HEK293 (cell line): ENCODE measurements at regions not wholly inside any gene's neighbourhood (a gene's known extent, or its start where the extent isn't known, plus 50 kb on each side); places are given as distances from the start of the nearest gene placed in this dataset.

ENCODE experiments used
- KLF16 ChIP-seq: fragments of 450-650 bp; formaldehyde crosslinking; IDR thresholded peaks from 2 replicates; pipeline ENCODE4 v1.5.1; 2017; ENCODE audit warnings: missing biosample characterization, missing genetic modification characterization
- MEIS1 ChIP-seq: sonication (generic); formaldehyde crosslinking; IDR thresholded peaks from 2 replicates; pipeline ENCODE4 v1.8.1; 2022; ENCODE audit warnings: missing genetic modification reagents, mild to moderate bottlenecking, borderline replicate concordance
- MZF1 ChIP-seq: fragments of 450-650 bp; formaldehyde crosslinking; IDR thresholded peaks from 2 replicates; pipeline ENCODE4 v1.5.1; 2017; ENCODE audit warnings: missing biosample characterization, missing genetic modification characterization, borderline replicate concordance
- RBAK ChIP-seq: fragments of 450-650 bp; formaldehyde crosslinking; IDR thresholded peaks from 2 replicates; pipeline ENCODE4 v1.5.1; 2016; ENCODE audit warnings: missing biosample characterization, missing genetic modification characterization
- ZFP3 ChIP-seq: fragments of 450-650 bp; formaldehyde crosslinking; IDR thresholded peaks from 2 replicates; pipeline ENCODE4 v1.5.1; 2016; ENCODE audit warnings: low read depth, missing biosample characterization, missing genetic modification characterization
- ZFP41 ChIP-seq: fragments of 450-650 bp; formaldehyde crosslinking; IDR thresholded peaks from 2 replicates; pipeline ENCODE4 v1.5.1; 2016; ENCODE audit warnings: missing biosample characterization, missing genetic modification characterization, borderline replicate concordance
- ZIC2 ChIP-seq: fragments of 450-650 bp; formaldehyde crosslinking; IDR thresholded peaks from 2 replicates; pipeline ENCODE4 v1.5.1; 2016; ENCODE audit warnings: missing biosample characterization, missing genetic modification characterization
- ZNF112 ChIP-seq: fragments of 450-650 bp; formaldehyde crosslinking; IDR thresholded peaks from 2 replicates; pipeline ENCODE4 v1.5.0; 2017; ENCODE audit warnings: missing biosample characterization, missing genetic modification characterization
- ZNF174 ChIP-seq: fragments of 450-650 bp; formaldehyde crosslinking; IDR thresholded peaks from 2 replicates; pipeline ENCODE4 v1.5.0; 2017; ENCODE audit warnings: missing biosample characterization, mild to moderate bottlenecking, missing genetic modification characterization
- ZNF24 ChIP-seq: fragments of 450-650 bp; formaldehyde crosslinking; IDR thresholded peaks from 2 replicates; pipeline ENCODE4 v1.5.1; 2016; ENCODE audit warnings: missing biosample characterization, missing genetic modification characterization
- ZNF266 ChIP-seq: fragments of 450-650 bp; formaldehyde crosslinking; IDR thresholded peaks from 2 replicates; pipeline ENCODE4 v1.5.1; 2016; ENCODE audit warnings: missing biosample characterization, missing genetic modification characterization, low read depth
- ZNF366 ChIP-seq: fragments of 450-650 bp; formaldehyde crosslinking; conservative IDR thresholded peaks from 2 replicates; pipeline ENCODE4 v1.5.1; 2016; ENCODE audit warnings: missing biosample characterization, missing genetic modification characterization
- ZNF391 ChIP-seq: fragments of 450-650 bp; formaldehyde crosslinking; IDR thresholded peaks from 2 replicates; pipeline ENCODE4 v1.5.1; 2016; ENCODE audit warnings: low read depth, missing biosample characterization, missing genetic modification characterization, borderline replicate concordance
- ZNF510 ChIP-seq: fragments of 450-650 bp; formaldehyde crosslinking; IDR thresholded peaks from 2 replicates; pipeline ENCODE4 v1.5.1; 2018; ENCODE audit warnings: mild to moderate bottlenecking, missing genetic modification characterization, missing biosample characterization; ENCODE audit not compliant: insufficient replicate concordance
- ZNF514 ChIP-seq: fragments of 450-650 bp; formaldehyde crosslinking; IDR thresholded peaks from 2 replicates; pipeline ENCODE4 v1.5.1; 2016; ENCODE audit warnings: missing biosample characterization, missing genetic modification characterization
- ZNF558 ChIP-seq: fragments of 450-650 bp; formaldehyde crosslinking; IDR thresholded peaks from 2 replicates; pipeline ENCODE4 v1.5.1; 2016; ENCODE audit warnings: missing biosample characterization, missing genetic modification characterization
- ZNF596 ChIP-seq: fragments of 450-650 bp; IDR thresholded peaks from 2 replicates; pipeline ENCODE4 v1.5.0; 2018; ENCODE audit warnings: missing biosample characterization, mild to moderate bottlenecking, missing genetic modification characterization, moderate library complexity
- ZNF654 ChIP-seq: fragments of 450-650 bp; formaldehyde crosslinking; IDR thresholded peaks from 2 replicates; pipeline ENCODE4 v1.5.1; 2016; ENCODE audit warnings: low read depth, missing biosample characterization, missing genetic modification characterization
- ZNF660 ChIP-seq: fragments of 450-650 bp; IDR thresholded peaks from 2 replicates; pipeline ENCODE4 v1.5.1; 2018; ENCODE audit warnings: missing biosample characterization, mild to moderate bottlenecking, missing genetic modification characterization
- ZNF777 ChIP-seq: fragments of 450-650 bp; formaldehyde crosslinking; IDR thresholded peaks from 2 replicates; pipeline ENCODE4 v1.5.1; 2017; ENCODE audit warnings: missing biosample characterization, missing genetic modification characterization, borderline replicate concordance
- ZXDB ChIP-seq: fragments of 450-650 bp; formaldehyde crosslinking; IDR thresholded peaks from 2 replicates; pipeline ENCODE4 v1.5.1; 2016; ENCODE audit warnings: missing biosample characterization, missing genetic modification characterization
- TF ChIP-seq, protein P1 (sequence below): fragments of 450-650 bp; formaldehyde crosslinking; IDR thresholded peaks from 2 replicates; pipeline ENCODE4 v1.5.1; 2016; ENCODE audit warnings: missing biosample characterization, missing genetic modification characterization
- TF ChIP-seq, protein P2 (sequence below): IDR thresholded peaks from 2 replicates; pipeline ENCODE4 v1.6.1; 2011; ENCODE audit warnings: mild to moderate bottlenecking, low read depth, low read length, borderline replicate concordance
- TF ChIP-seq, protein P3 (sequence below): fragments of 450-650 bp; formaldehyde crosslinking; IDR thresholded peaks from 2 replicates; pipeline ENCODE4 v1.5.1; 2016; ENCODE audit warnings: missing biosample characterization, missing genetic modification characterization
- TF ChIP-seq, protein P4 (sequence below): fragments of 450-650 bp; formaldehyde crosslinking; IDR thresholded peaks from 2 replicates; pipeline ENCODE4 v1.5.1; 2016; ENCODE audit warnings: missing biosample characterization, missing genetic modification characterization
- TF ChIP-seq, protein P5 (sequence below): fragments of 450-650 bp; formaldehyde crosslinking; IDR thresholded peaks from 2 replicates; pipeline ENCODE4 v1.5.1; 2017; ENCODE audit warnings: missing biosample characterization, missing genetic modification characterization
- TF ChIP-seq, protein P6 (sequence below): fragments of 450-650 bp; formaldehyde crosslinking; IDR thresholded peaks from 2 replicates; pipeline ENCODE4 v1.5.1; 2016; ENCODE audit warnings: missing biosample characterization, missing genetic modification characterization
- TF ChIP-seq, protein P7 (sequence below): fragments of 450-650 bp; formaldehyde crosslinking; IDR thresholded peaks from 2 replicates; pipeline ENCODE4 v1.5.1; 2016; ENCODE audit warnings: missing biosample characterization, missing genetic modification characterization

DNA sequence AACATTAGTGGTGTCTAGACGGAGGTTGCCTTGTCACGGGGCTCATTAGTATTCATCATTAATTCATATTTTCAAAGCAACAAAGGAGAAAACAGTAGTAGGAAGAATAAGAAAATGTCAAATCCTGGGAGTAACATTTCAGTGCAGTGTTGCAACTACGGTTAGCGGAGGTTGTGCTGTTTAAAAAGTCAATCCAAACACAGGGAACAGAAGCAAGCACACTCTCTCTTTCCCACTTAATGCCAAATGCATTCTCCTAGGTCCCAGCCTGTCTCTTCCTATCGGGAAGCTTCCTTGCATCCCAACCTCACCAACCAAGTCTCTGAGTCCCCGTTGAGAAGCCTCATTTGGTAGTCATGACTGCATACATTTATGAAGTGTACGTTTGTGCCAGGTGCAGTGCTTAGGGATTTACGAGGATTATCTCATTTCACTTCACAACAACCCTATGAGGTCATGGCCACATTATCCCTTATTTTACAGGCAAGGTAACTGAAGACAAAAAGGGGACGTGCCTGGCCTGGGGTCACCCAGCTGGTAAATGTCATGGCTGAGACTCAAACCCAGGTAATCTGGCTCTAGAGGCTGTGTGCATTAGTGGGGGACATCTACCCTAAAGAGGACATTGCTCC is 283.6 kb upstream of the SALL1 start (continued):
- TF ChIP-seq, protein P1, sequence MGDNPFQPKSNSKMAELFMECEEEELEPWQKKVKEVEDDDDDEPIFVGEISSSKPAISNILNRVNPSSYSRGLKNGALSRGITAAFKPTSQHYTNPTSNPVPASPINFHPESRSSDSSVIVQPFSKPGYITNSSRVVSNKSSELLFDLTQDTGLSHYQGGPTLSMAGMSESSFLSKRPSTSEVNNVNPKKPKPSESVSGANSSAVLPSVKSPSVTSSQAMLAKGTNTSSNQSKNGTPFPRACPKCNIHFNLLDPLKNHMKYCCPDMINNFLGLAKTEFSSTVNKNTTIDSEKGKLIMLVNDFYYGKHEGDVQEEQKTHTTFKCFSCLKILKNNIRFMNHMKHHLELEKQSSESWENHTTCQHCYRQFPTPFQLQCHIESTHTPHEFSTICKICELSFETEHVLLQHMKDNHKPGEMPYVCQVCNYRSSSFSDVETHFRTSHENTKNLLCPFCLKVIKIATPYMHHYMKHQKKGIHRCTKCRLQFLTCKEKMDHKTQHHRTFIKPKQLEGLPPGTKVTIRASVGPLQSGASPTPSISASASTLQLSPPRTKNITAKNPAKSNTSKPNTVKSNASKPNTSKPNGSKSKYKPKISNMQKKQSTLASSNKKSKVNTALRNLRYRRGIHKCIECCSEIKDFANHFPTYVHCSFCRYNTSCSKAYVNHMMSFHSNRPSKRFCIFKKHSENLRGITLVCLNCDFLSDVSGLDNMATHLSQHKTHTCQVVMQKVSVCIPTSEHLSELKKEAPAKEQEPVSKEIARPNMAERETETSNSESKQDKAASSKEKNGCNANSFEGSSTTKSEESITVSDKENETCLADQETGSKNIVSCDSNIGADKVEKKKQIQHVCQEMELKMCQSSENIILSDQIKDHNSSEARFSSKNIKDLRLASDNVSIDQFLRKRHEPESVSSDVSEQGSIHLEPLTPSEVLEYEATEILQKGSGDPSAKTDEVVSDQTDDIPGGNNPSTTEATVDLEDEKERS (tag by site-specific recombination), result no peak
- TF ChIP-seq ZFP3 (no peak), ZFP41 (tag by site-specific recombination) (no peak), ZIC2 (no peak), ZNF660 (tag by site-specific recombination) (no peak), ZNF596 (tag by site-specific recombination) (no peak), ZXDB (no peak), ZNF510 (tag by site-specific recombination) (no peak), ZNF654 (tag by site-specific recombination) (no peak), MZF1 (tag by site-specific recombination) (peak; percentile 94), ZNF366 (peak; percentile 56), MEIS1 (CRISPR knock-in tag) (no peak), ZNF777 (tag by site-specific recombination) (no peak), ZNF112 (tag by site-specific recombination) (no peak), ZNF558 (no peak), ZNF266 (tag by site-specific recombination) (no peak), ZNF174 (tag by site-specific recombination) (no peak), ZNF24 (0 out of 2 replicates have a peak, but pooled peaks have one; percentile 43), ZNF391 (tag by site-specific recombination) (no peak), RBAK (no peak), ZNF514 (tag by site-specific recombination) (no peak), KLF16 (tag by site-specific recombination) (peak; percentile 42; the same call in 1 of the 2 replicates)
- TF ChIP-seq, protein P2, sequence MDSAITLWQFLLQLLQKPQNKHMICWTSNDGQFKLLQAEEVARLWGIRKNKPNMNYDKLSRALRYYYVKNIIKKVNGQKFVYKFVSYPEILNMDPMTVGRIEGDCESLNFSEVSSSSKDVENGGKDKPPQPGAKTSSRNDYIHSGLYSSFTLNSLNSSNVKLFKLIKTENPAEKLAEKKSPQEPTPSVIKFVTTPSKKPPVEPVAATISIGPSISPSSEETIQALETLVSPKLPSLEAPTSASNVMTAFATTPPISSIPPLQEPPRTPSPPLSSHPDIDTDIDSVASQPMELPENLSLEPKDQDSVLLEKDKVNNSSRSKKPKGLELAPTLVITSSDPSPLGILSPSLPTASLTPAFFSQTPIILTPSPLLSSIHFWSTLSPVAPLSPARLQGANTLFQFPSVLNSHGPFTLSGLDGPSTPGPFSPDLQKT, result no peak
- TF ChIP-seq, protein P3, sequence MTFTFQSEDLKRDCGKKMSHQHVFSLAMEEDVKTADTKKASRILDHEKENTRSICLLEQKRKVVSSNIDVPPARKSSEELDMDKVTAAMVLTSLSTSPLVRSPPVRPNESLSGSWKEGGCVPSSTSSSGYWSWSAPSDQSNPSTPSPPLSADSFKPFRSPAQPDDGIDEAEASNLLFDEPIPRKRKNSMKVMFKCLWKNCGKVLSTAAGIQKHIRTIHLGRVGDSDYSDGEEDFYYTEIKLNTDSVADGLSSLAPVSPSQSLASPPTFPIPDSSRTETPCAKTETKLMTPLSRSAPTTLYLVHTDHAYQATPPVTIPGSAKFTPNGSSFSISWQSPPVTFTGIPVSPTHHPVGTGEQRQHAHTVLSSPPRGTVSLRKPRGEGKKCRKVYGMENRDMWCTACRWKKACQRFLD (tag by site-specific recombination), result no peak
- TF ChIP-seq, protein P4, sequence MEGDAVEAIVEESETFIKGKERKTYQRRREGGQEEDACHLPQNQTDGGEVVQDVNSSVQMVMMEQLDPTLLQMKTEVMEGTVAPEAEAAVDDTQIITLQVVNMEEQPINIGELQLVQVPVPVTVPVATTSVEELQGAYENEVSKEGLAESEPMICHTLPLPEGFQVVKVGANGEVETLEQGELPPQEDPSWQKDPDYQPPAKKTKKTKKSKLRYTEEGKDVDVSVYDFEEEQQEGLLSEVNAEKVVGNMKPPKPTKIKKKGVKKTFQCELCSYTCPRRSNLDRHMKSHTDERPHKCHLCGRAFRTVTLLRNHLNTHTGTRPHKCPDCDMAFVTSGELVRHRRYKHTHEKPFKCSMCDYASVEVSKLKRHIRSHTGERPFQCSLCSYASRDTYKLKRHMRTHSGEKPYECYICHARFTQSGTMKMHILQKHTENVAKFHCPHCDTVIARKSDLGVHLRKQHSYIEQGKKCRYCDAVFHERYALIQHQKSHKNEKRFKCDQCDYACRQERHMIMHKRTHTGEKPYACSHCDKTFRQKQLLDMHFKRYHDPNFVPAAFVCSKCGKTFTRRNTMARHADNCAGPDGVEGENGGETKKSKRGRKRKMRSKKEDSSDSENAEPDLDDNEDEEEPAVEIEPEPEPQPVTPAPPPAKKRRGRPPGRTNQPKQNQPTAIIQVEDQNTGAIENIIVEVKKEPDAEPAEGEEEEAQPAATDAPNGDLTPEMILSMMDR (tag by site-specific recombination), result no peak
- TF ChIP-seq, protein P5, sequence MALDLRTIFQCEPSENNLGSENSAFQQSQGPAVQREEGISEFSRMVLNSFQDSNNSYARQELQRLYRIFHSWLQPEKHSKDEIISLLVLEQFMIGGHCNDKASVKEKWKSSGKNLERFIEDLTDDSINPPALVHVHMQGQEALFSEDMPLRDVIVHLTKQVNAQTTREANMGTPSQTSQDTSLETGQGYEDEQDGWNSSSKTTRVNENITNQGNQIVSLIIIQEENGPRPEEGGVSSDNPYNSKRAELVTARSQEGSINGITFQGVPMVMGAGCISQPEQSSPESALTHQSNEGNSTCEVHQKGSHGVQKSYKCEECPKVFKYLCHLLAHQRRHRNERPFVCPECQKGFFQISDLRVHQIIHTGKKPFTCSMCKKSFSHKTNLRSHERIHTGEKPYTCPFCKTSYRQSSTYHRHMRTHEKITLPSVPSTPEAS, result no peak
- TF ChIP-seq, protein P6, sequence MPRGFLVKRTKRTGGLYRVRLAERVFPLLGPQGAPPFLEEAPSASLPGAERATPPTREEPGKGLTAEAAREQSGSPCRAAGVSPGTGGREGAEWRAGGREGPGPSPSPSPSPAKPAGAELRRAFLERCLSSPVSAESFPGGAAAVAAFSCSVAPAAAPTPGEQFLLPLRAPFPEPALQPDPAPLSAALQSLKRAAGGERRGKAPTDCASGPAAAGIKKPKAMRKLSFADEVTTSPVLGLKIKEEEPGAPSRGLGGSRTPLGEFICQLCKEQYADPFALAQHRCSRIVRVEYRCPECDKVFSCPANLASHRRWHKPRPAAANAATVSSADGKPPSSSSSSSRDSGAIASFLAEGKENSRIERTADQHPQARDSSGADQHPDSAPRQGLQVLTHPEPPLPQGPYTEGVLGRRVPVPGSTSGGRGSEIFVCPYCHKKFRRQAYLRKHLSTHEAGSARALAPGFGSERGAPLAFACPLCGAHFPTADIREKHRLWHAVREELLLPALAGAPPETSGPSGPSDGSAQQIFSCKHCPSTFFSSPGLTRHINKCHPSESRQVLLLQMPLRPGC (tag by site-specific recombination), result no peak
- TF ChIP-seq, protein P7, sequence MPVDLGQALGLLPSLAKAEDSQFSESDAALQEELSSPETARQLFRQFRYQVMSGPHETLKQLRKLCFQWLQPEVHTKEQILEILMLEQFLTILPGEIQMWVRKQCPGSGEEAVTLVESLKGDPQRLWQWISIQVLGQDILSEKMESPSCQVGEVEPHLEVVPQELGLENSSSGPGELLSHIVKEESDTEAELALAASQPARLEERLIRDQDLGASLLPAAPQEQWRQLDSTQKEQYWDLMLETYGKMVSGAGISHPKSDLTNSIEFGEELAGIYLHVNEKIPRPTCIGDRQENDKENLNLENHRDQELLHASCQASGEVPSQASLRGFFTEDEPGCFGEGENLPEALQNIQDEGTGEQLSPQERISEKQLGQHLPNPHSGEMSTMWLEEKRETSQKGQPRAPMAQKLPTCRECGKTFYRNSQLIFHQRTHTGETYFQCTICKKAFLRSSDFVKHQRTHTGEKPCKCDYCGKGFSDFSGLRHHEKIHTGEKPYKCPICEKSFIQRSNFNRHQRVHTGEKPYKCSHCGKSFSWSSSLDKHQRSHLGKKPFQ, result no peak
